GM12875 (cell line): ENCODE measurements at regions not wholly inside any gene's neighbourhood (a gene's known extent, or its start where the extent isn't known, plus 50 kb on each side); places are given as distances from the start of the nearest gene placed in this dataset.

ENCODE experiments used
- H3K4me3 ChIP-seq: one replicate; pipeline ENCODE4 v1.5.1; 2011; ENCODE audit warnings: low read depth, low read length, control low read depth
- TF ChIP-seq, protein P1 (sequence below): IDR thresholded peaks from 2 replicates; pipeline ENCODE4 v1.5.1; 2011; ENCODE audit warnings: low read depth, mild to moderate bottlenecking, control low read depth, inconsistent platforms, low read length, moderate library complexity, borderline replicate concordance; ENCODE audit not compliant: insufficient read depth

DNA sequence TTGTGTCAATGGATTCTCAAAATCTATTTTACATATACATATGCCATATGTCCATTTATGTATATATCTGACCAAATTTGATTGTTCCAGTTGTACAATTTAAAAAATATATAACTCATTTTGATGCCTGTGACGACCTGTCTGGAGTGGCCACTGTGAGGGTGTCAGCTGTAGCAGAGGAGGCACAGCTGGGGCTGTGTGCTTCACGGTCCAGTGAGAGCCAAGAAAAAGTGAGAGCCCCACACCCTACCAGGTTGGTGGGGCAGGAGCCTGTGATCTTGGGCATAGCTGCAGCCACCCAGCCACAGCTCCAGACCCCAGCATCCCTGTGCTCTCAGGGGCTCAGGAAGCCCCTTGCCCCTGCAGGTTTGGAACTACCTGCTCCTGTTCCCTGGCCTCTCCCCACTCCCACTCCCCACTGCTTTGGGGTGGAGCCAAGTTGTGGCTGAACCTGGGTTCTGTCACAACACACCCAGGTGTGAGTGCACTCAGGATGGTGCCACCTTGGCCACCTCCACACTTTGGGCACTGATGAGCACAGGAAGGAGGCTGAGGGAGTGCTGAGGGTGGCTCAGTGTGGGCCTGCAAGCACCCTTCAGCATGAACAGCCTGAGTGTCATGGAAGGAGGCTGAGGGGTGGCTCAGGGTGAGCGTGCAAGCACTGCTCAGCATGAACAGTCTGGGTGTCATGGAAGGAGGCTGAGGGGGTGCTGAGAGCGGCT lies 161.1 kb upstream of the ROBO1 start:
- no peak overlapping the region for H3K4me3 ChIP-seq
- TF ChIP-seq, protein P1, sequence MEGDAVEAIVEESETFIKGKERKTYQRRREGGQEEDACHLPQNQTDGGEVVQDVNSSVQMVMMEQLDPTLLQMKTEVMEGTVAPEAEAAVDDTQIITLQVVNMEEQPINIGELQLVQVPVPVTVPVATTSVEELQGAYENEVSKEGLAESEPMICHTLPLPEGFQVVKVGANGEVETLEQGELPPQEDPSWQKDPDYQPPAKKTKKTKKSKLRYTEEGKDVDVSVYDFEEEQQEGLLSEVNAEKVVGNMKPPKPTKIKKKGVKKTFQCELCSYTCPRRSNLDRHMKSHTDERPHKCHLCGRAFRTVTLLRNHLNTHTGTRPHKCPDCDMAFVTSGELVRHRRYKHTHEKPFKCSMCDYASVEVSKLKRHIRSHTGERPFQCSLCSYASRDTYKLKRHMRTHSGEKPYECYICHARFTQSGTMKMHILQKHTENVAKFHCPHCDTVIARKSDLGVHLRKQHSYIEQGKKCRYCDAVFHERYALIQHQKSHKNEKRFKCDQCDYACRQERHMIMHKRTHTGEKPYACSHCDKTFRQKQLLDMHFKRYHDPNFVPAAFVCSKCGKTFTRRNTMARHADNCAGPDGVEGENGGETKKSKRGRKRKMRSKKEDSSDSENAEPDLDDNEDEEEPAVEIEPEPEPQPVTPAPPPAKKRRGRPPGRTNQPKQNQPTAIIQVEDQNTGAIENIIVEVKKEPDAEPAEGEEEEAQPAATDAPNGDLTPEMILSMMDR, result no peak

DNA sequence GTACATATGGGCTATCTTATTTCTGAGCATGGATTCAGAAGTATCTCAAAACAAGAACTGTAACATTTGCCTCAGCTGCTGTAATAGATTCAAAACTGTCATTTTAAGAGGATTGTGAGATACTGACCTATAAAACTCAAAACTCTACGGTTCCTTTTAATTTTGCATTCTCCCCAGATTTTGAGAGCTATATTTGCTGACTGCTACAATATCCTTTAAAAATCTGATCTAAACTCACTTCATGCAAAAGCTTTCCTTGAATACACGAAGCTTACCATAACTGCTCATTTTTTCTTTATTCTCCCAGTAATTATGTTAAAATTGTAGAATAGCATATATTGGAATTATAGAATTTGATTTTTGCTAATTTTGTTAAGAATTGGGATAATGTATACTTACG lies 158.7 kb upstream of the ROBO1 start:
- TF ChIP-seq, protein P1, result no peak
- H3K4me3 ChIP-seq, result no peak overlapping the region

DNA sequence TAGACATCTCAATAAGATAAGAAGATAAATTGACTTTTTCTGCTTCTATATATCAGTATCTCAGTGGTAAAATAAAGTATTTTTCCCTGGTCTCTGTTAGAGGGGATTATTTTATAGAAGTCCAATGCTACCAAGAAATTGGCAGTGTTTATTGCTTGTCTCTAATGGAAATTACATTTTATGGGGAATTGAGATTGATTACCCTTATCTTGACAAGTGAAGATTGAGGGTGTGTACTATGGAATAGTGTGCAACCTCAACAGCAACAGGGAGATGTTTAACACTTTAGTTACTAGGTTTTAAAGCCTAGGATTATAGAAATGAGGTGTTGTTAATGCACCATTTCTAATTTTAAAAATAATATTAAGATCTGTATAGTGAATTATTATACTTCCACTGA lies 154.8 kb upstream of the ROBO1 start:
- H3K4me3 ChIP-seq, result no peak overlapping the region
- TF ChIP-seq, protein P1, result no peak

DNA sequence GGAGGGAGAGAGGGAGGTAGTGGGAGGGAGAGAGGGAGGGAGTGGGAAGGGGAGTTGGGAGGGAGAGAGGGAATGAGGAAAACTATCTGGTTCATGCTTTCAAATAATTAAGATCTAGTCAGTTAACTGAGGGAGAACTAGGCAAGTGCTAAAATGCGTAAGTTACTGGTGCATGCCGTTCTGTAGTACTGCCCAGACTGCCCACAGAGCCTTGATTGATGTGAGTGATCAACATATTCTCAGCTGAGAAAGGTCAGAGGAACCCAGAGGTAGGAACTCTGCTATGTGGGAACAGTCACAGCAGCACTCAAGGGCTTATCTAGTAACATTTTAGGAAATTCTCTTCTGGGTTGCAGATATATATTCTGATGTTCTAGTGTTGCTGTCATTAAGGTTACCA lies 149.8 kb upstream of the ROBO1 start:
- TF ChIP-seq, protein P1, result no peak
- no peak overlapping the region for H3K4me3 ChIP-seq

DNA sequence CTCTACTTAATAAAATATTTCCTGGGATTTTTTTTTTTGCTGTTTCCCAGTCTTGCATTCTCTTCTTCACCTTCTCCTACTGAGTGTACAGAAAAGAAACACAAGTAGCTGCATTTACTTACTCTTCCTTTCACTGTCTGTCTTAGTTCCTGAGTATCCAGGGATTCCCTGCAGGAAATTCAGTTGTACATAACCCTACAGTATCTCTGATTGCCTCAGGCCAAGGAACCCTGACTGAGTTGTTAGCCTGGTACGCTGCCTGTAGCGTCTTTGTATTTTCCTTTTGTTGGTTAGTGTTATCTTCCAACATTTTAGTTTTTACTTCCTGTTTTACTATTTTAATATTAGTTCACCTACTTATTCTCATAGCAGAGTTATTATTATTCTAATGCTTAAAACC lies 142.5 kb upstream of the ROBO1 start:
- TF ChIP-seq, protein P1, result no peak
- no peak overlapping the region for H3K4me3 ChIP-seq

DNA sequence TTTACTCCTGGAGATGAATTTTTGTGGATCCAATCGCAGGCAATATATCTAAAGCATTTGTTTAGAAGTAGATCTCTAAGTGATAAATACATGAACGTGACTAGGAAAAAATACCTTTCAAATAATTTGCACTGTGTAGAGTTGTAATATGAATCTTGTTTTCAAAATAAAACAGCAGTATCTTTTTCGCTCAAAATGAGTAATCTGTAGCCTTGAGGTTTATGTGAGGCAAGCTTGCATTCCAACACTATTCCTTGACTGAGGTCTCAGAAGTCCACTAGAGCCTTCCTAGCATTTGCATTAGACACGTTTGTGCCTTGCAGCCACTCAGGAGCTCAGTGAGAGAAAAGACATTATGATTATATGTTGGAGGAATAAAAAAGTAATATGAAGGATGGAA lies 138.3 kb upstream of the ROBO1 start:
- TF ChIP-seq, protein P1, result no peak
- H3K4me3 ChIP-seq, result no peak overlapping the region

DNA sequence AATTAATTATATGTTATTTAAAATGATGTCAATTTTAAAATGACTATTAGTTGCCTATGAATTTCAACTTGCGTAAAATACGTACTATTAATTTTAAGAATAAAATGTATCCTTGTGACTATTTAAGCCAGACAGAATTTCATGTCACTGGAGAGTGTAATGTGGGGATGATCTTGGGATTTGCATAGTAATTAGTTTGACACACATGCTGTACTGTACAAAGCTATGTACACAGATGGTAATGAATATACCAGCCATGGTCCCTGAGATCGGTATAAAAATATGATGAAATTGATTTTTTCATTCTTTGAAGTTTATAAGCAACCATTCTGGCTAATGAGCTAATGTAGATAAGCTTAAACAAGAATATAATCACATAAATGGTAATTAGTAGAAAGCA lies 134.4 kb upstream of the ROBO1 start:
- H3K4me3 ChIP-seq, result no peak overlapping the region
- TF ChIP-seq, protein P1, result no peak
